ENCODE measurements at regions not wholly inside any gene's neighbourhood (a gene's known extent, or its start where the extent isn't known, plus 50 kb on each side); places are given as distances from the start of the nearest gene placed in this dataset.
"Not testable (repeated sequence)": the region's sequence is repeated elsewhere in the genome, so short reads cannot be mapped to it uniquely, and the experiment has no call there.

GRCh38 chr2:67585400-67585799 lies 188.3 kb downstream of the ETAA1 start:
- Histone ChIP-seq H3K23ac (ENCODE audit: low read depth, low read length, poor library complexity) (no peak overlapping the region), H2AFZ (ENCODE audit: low read length) (no peak overlapping the region), H3K18ac (ENCODE audit: low read length) (no peak overlapping the region), H3K79me1 (ENCODE audit: low read depth, low read length) (no peaks in the 10 kb centered on the region), H2BK12ac (ENCODE audit: low read length) (no peak overlapping the region), H3K27ac (replicated peaks; ENCODE audit: low read length) (no peak overlapping the region), H3K27me3 (ENCODE audit: control insufficient read depth in 3 of 3, insufficient read depth in 3 of 3, low read depth in 1 of 3, low read length in 3 of 3) (no peaks in the 10 kb centered on the region), H3K9me3 (replicated peaks in 1 of 2; ENCODE audit: control insufficient read depth in 2 of 2, insufficient read depth in 1 of 2, low read depth in 1 of 2, low read length in 2 of 2) (no peaks in the 10 kb centered on the region), H2BK5ac (ENCODE audit: low read length) (no peak overlapping the region), H2BK15ac (ENCODE audit: low read length) (no peak overlapping the region), H2AK5ac (ENCODE audit: low read depth, low read length) (no peak overlapping the region), H4K8ac (ENCODE audit: low read depth, low read length) (no peak overlapping the region), H3K4me1 (ENCODE audit: control insufficient read depth in 2 of 2, insufficient read depth in 1 of 2, low read depth in 1 of 2, low read length in 2 of 2) (no peaks in the 10 kb centered on the region), H4K91ac (ENCODE audit: low read depth, low read length, poor library complexity) (no peak overlapping the region), H3K36me3 (replicated peaks in 1 of 2; ENCODE audit: control insufficient read depth in 2 of 2, insufficient read depth in 2 of 2, low read length in 2 of 2) (no peaks in the 10 kb centered on the region), H3K4ac (ENCODE audit: low read length) (no peak overlapping the region), H3K9ac (ENCODE audit: low read depth, low read length, poor library complexity) (no peak overlapping the region), H2BK120ac (ENCODE audit: low read depth, low read length) (no peak overlapping the region), H3K14ac (ENCODE audit: low read length) (no peak overlapping the region), H3K4me3 (ENCODE audit: low read length in 2 of 2) (no peak overlapping the region), H3K4me2 (ENCODE audit: insufficient read depth, low read length, poor library complexity, severe bottlenecking) (no peak overlapping the region)
- no peak for DNase-seq (ENCODE audit: low spot score)

GRCh38 chr2:67589121-67589520 lies 192.0 kb downstream of the ETAA1 start:
- not testable (repeated sequence) for H3K4me2 ChIP-seq (ENCODE audit: insufficient read depth, low read length, poor library complexity, severe bottlenecking); H4K8ac ChIP-seq (ENCODE audit: low read depth, low read length); H3K9ac ChIP-seq (ENCODE audit: low read depth, low read length, poor library complexity); H4K91ac ChIP-seq (ENCODE audit: low read depth, low read length, poor library complexity); H3K36me3 ChIP-seq (replicated peaks in 1 of 2; ENCODE audit: control insufficient read depth in 2 of 2, insufficient read depth in 2 of 2, low read length in 2 of 2); H3K27me3 ChIP-seq (ENCODE audit: control insufficient read depth in 3 of 3, insufficient read depth in 3 of 3, low read depth in 1 of 3, low read length in 3 of 3); H3K23ac ChIP-seq (ENCODE audit: low read depth, low read length, poor library complexity); H3K4me3 ChIP-seq (ENCODE audit: low read length in 2 of 2); H3K27ac ChIP-seq (replicated peaks; ENCODE audit: low read length); H3K9me3 ChIP-seq (replicated peaks in 1 of 2; ENCODE audit: control insufficient read depth in 2 of 2, insufficient read depth in 1 of 2, low read depth in 1 of 2, low read length in 2 of 2); H2BK15ac ChIP-seq (ENCODE audit: low read length); H2AK5ac ChIP-seq (ENCODE audit: low read depth, low read length); H2BK12ac ChIP-seq (ENCODE audit: low read length); DNase-seq (ENCODE audit: low spot score); H3K4ac ChIP-seq (ENCODE audit: low read length); H3K14ac ChIP-seq (ENCODE audit: low read length); H2BK5ac ChIP-seq (ENCODE audit: low read length); H3K79me1 ChIP-seq (ENCODE audit: low read depth, low read length); H2BK120ac ChIP-seq (ENCODE audit: low read depth, low read length); H3K4me1 ChIP-seq (ENCODE audit: control insufficient read depth in 2 of 2, insufficient read depth in 1 of 2, low read depth in 1 of 2, low read length in 2 of 2); H2AFZ ChIP-seq (ENCODE audit: low read length); H3K18ac ChIP-seq (ENCODE audit: low read length)
- no CpG with 5 or more reads among the region's 6 CpGs for WGBS, 2 donors (ENCODE audit: extremely low coverage in 2 of 2, insufficient read length in 2 of 2, insufficient replicate concordance in 1 of 2)

DNA sequence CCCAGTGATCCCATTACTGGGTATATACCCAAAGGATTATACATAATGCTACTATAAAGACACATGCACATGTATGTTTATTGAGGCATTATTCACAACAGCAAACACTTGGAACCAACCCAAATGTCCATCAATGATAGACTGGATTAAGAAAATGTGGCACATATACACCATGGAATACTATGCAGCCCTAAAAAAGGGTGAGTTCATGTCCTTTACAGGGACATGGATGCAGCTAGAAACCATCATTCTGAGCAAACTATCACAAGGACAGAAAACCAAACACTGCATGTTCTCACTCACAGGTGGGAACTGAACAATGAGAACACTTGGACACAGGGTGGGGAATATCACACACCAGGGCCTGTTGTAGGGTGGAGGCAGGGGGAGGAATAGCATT lies 197.4 kb downstream of the ETAA1 start:
- not testable (repeated sequence) for H3K9ac ChIP-seq (ENCODE audit: low read depth, low read length, poor library complexity); H3K9me3 ChIP-seq (replicated peaks in 1 of 2; ENCODE audit: control insufficient read depth in 2 of 2, insufficient read depth in 1 of 2, low read depth in 1 of 2, low read length in 2 of 2); H2AFZ ChIP-seq (ENCODE audit: low read length); H3K4me1 ChIP-seq (ENCODE audit: control insufficient read depth in 2 of 2, insufficient read depth in 1 of 2, low read depth in 1 of 2, low read length in 2 of 2); DNase-seq (ENCODE audit: low spot score); H2BK15ac ChIP-seq (ENCODE audit: low read length); H3K4me2 ChIP-seq (ENCODE audit: insufficient read depth, low read length, poor library complexity, severe bottlenecking); H2BK5ac ChIP-seq (ENCODE audit: low read length); H3K27ac ChIP-seq (replicated peaks; ENCODE audit: low read length); H3K14ac ChIP-seq (ENCODE audit: low read length); H3K4ac ChIP-seq (ENCODE audit: low read length); H3K18ac ChIP-seq (ENCODE audit: low read length); H3K4me3 ChIP-seq (ENCODE audit: low read length in 2 of 2); H2BK12ac ChIP-seq (ENCODE audit: low read length); H3K79me1 ChIP-seq (ENCODE audit: low read depth, low read length); H3K23ac ChIP-seq (ENCODE audit: low read depth, low read length, poor library complexity); H2AK5ac ChIP-seq (ENCODE audit: low read depth, low read length); H3K27me3 ChIP-seq (ENCODE audit: control insufficient read depth in 3 of 3, insufficient read depth in 3 of 3, low read depth in 1 of 3, low read length in 3 of 3); H2BK120ac ChIP-seq (ENCODE audit: low read depth, low read length); H3K36me3 ChIP-seq (replicated peaks in 1 of 2; ENCODE audit: control insufficient read depth in 2 of 2, insufficient read depth in 2 of 2, low read length in 2 of 2); H4K8ac ChIP-seq (ENCODE audit: low read depth, low read length); H4K91ac ChIP-seq (ENCODE audit: low read depth, low read length, poor library complexity)

DNA sequence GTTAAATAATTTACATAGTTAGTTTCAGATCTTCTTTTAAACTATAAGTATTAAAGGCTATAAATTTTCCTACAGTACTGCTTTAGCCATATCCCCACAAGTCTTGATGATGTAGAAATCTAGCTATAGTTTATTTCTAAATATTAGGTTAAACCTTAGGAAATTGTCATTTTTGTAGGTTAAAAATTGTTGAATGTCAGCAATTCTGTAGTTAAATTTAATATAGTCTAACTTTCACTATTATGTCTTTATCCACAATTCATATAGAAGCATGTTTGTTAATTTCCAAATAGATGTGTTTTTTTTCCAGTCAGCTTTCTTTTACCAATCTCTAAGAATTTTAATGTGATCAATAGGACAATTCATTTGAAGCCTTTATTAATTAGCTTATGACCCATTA lies 199.7 kb downstream of the ETAA1 start:
- DNase-seq (ENCODE audit: low spot score): no peak
- Histone ChIP-seq H3K27me3 (ENCODE audit: control insufficient read depth in 3 of 3, insufficient read depth in 3 of 3, low read depth in 1 of 3, low read length in 3 of 3) (no peaks in the 10 kb centered on the region), H3K9ac (ENCODE audit: low read depth, low read length, poor library complexity) (no peak overlapping the region), H3K14ac (ENCODE audit: low read length) (no peak overlapping the region), H3K27ac (replicated peaks; ENCODE audit: low read length) (no peak overlapping the region), H2BK120ac (ENCODE audit: low read depth, low read length) (no peak overlapping the region), H4K8ac (ENCODE audit: low read depth, low read length) (no peak overlapping the region), H2BK12ac (ENCODE audit: low read length) (no peak overlapping the region), H2AK5ac (ENCODE audit: low read depth, low read length) (no peak overlapping the region), H3K4me1 (ENCODE audit: control insufficient read depth in 2 of 2, insufficient read depth in 1 of 2, low read depth in 1 of 2, low read length in 2 of 2) (no peaks in the 10 kb centered on the region), H4K91ac (ENCODE audit: low read depth, low read length, poor library complexity) (no peak overlapping the region), H3K4me2 (ENCODE audit: insufficient read depth, low read length, poor library complexity, severe bottlenecking) (no peak overlapping the region), H2BK5ac (ENCODE audit: low read length) (no peak overlapping the region), H3K36me3 (replicated peaks in 1 of 2; ENCODE audit: control insufficient read depth in 2 of 2, insufficient read depth in 2 of 2, low read length in 2 of 2) (no peaks in the 10 kb centered on the region), H2AFZ (ENCODE audit: low read length) (no peak overlapping the region), H3K79me1 (ENCODE audit: low read depth, low read length) (no peaks in the 10 kb centered on the region), H3K4ac (ENCODE audit: low read length) (no peak overlapping the region), H3K4me3 (ENCODE audit: low read length in 2 of 2) (no peak overlapping the region), H2BK15ac (ENCODE audit: low read length) (no peak overlapping the region), H3K9me3 (replicated peaks in 1 of 2; ENCODE audit: control insufficient read depth in 2 of 2, insufficient read depth in 1 of 2, low read depth in 1 of 2, low read length in 2 of 2) (no peaks in the 10 kb centered on the region), H3K18ac (ENCODE audit: low read length) (no peak overlapping the region), H3K23ac (ENCODE audit: low read depth, low read length, poor library complexity) (no peak overlapping the region)
